Activated naive CD8-positive, alpha-beta T cell treated with anti-CD3 and anti-CD28 coated beads for 36 hours (primary cell): ENCODE measurements at regions not wholly inside any gene's neighbourhood (a gene's known extent, or its start where the extent isn't known, plus 50 kb on each side); places are given as distances from the start of the nearest gene placed in this dataset.

Source experiments
- DNase-seq: peaks from one replicate; pipeline ENCODE4 v3.0.0; 2021
- H3K27ac Mint-ChIP-seq: one replicate; pipeline ENCODE4 v1.8.0; 2022; ENCODE audit warnings: mild to moderate bottlenecking, moderate library complexity, mixed read lengths
- H3K27me3 Mint-ChIP-seq: one replicate; pipeline ENCODE4 v1.8.0; 2022; ENCODE audit warnings: mild to moderate bottlenecking, mixed read lengths
- H3K36me3 Mint-ChIP-seq: one replicate; pipeline ENCODE4 v1.8.0; 2021; ENCODE audit warnings: mild to moderate bottlenecking, mixed read lengths
- H3K4me1 Mint-ChIP-seq: one replicate; pipeline ENCODE4 v1.8.0; 2021; ENCODE audit warnings: mixed read lengths
- H3K4me3 Mint-ChIP-seq: one replicate; pipeline ENCODE4 v1.8.0; 2022; ENCODE audit warnings: mild to moderate bottlenecking, moderate library complexity, mixed read lengths
- H3K9me3 Mint-ChIP-seq: one replicate; pipeline ENCODE4 v1.8.0; 2022; ENCODE audit warnings: mixed read lengths

DNA sequence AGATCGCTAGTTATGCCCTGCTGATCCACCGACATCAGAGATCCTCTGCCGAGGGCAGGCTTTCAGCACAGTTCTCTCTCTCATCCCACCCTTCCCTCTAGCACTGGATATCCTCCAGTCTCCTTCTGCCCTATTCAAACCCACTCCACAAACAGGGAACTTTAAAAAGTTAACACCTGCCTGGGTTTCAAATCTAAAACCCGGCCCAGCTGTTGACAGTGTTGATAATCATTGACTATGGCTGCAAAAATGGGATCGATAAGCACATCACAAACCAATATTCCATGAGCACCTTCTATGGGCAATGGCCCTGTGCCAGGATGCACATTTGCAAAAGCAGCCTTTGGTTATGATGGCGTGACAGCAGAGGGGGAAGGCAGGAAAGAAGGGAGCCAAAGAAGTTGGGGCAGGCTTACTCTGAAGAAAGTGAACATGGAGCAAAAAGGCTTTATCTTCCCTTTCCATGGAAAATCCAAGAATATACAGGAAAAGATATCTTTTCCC is 482.3 kb upstream of the KLHL29 start:
- Mint-ChIP-seq H3K27ac (no peak overlapping the region), H3K4me1 (no peaks in the 10 kb centered on the region), H3K4me3 (no peak overlapping the region), H3K36me3 (no peaks in the 10 kb centered on the region), H3K27me3 (peaks cover 10% of the 10 kb centered on the region), H3K9me3 (no peaks in the 10 kb centered on the region)
- DNase-seq: no peak

GRCh38 chr2:22903616-22904015 is 481.4 kb upstream of the KLHL29 start:
- peaks cover 10% of the 10 kb centered on the region for H3K27me3 Mint-ChIP-seq
- H3K27ac Mint-ChIP-seq: no peak overlapping the region
- DNase-seq: no peak
- no peaks in the 10 kb centered on the region for H3K9me3 Mint-ChIP-seq
- no peak overlapping the region for H3K4me3 Mint-ChIP-seq
- no peaks in the 10 kb centered on the region for H3K4me1 Mint-ChIP-seq
- H3K36me3 Mint-ChIP-seq: no peaks in the 10 kb centered on the region

- Mint-ChIP-seq H3K4me1 (no peaks in the 10 kb centered on the region), H3K27ac (no peak overlapping the region), H3K4me3 (no peak overlapping the region), H3K27me3 (peaks cover 10% of the 10 kb centered on the region), H3K36me3 (no peaks in the 10 kb centered on the region), H3K9me3 (no peaks in the 10 kb centered on the region)
- peak; percentile 3 for DNase-seq
Observed at GRCh38 chr2:22904126-22904684, 480.8 kb upstream of the KLHL29 start.

DNA sequence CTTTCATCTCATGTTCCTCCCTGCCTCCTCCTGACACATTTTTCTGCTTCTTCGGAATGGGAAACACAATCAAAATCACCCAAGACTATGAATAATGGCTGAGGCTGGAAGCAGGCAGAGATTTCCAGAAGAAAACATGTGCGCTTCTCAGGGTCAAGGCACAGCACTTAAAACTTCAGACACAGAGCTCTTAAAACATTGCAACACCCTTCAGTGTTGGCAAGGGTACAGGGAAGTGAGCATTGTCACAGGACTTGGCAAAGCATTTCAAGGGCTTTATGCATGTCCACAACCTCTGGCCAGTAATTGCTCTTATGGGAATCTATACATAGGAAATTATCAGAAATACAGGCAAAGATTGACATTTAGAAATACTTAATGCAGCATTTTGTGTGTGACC is 477.6 kb upstream of the KLHL29 start:
- Mint-ChIP-seq H3K4me3 (no peak overlapping the region), H3K9me3 (no peaks in the 10 kb centered on the region), H3K36me3 (no peaks in the 10 kb centered on the region), H3K27ac (no peak overlapping the region), H3K4me1 (no peaks in the 10 kb centered on the region), H3K27me3 (peaks cover 10% of the 10 kb centered on the region)
- no peak for DNase-seq

- no peaks in the 10 kb centered on the region for H3K9me3 Mint-ChIP-seq
- H3K27me3 Mint-ChIP-seq: peaks cover 15% of the 10 kb centered on the region
- H3K4me3 Mint-ChIP-seq: no peak overlapping the region
- no peaks in the 10 kb centered on the region for H3K36me3 Mint-ChIP-seq
- no peak overlapping the region for H3K27ac Mint-ChIP-seq
- no peak for DNase-seq
- H3K4me1 Mint-ChIP-seq: no peaks in the 10 kb centered on the region
Observed at GRCh38 chr2:22912398-22912797, 472.6 kb upstream of the KLHL29 start.

- DNase-seq: no peak
- no peaks in the 10 kb centered on the region for H3K4me1 Mint-ChIP-seq
- H3K9me3 Mint-ChIP-seq: no peaks in the 10 kb centered on the region
- H3K4me3 Mint-ChIP-seq: no peak overlapping the region
- H3K27ac Mint-ChIP-seq: no peak overlapping the region
- H3K27me3 Mint-ChIP-seq: peaks cover 7% of the 10 kb centered on the region
- H3K36me3 Mint-ChIP-seq: no peaks in the 10 kb centered on the region
Observed at GRCh38 chr2:22929998-22930397, 455.0 kb upstream of the KLHL29 start.

DNA sequence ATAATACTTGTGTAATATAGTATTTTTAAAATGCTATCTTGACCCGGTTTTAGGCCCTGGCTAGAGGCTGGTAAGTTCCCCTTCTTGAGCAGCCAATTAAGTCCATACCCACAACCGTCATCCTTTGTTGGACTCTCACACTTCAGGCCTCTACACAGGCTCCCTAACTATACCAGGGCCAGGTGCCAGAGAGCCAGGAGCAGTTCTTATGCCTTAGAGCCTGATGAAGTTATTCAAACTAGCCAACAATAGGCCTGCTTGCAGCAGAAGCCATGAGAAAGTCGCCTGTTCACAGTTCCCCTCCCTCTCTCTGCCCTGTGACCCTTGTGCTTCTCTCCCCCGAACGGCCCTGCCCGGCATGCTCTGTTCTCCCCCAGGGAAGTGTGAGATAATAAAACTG is 454.2 kb upstream of the KLHL29 start:
- H3K9me3 Mint-ChIP-seq: no peaks in the 10 kb centered on the region
- no peak for DNase-seq
- H3K4me1 Mint-ChIP-seq: no peaks in the 10 kb centered on the region
- peaks cover 7% of the 10 kb centered on the region for H3K27me3 Mint-ChIP-seq
- H3K4me3 Mint-ChIP-seq: no peak overlapping the region
- H3K36me3 Mint-ChIP-seq: no peaks in the 10 kb centered on the region
- H3K27ac Mint-ChIP-seq: no peak overlapping the region

GRCh38 chr2:22932288-22932687 is 452.7 kb upstream of the KLHL29 start:
- Mint-ChIP-seq H3K9me3 (no peaks in the 10 kb centered on the region), H3K27ac (no peak overlapping the region), H3K4me3 (no peak overlapping the region), H3K27me3 (peaks cover 7% of the 10 kb centered on the region), H3K4me1 (no peaks in the 10 kb centered on the region), H3K36me3 (no peaks in the 10 kb centered on the region)
- no peak for DNase-seq

GRCh38 chr2:22934747-22935146 is 450.2 kb upstream of the KLHL29 start:
- Mint-ChIP-seq H3K4me1 (no peaks in the 10 kb centered on the region), H3K4me3 (no peak overlapping the region), H3K9me3 (no peaks in the 10 kb centered on the region), H3K27me3 (peaks cover 7% of the 10 kb centered on the region), H3K27ac (no peak overlapping the region), H3K36me3 (no peaks in the 10 kb centered on the region)
- no peak for DNase-seq

DNA sequence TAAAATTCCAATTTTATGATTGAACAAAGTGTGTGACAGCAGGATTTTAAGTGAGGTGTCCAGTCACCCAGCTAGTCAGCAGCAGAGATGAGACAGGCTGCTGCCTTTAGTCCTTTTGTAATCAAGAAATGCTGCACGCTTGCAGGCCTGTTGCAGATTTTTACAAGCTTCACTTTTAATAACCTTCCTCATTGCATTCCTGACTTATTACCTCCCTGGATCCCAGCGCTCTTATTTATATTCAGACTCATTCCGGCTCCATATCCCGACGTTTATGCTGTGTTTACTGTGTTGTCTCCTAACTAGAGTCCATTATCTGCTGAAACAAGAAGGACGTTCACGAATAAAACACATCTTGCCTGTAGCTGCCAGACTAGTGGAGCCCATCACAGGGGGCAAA is 442.5 kb upstream of the KLHL29 start:
- no peak overlapping the region for H3K27ac Mint-ChIP-seq
- no peaks in the 10 kb centered on the region for H3K4me1 Mint-ChIP-seq
- no peak for DNase-seq
- no peak overlapping the region for H3K4me3 Mint-ChIP-seq
- no peaks in the 10 kb centered on the region for H3K27me3 Mint-ChIP-seq
- no peaks in the 10 kb centered on the region for H3K36me3 Mint-ChIP-seq
- no peaks in the 10 kb centered on the region for H3K9me3 Mint-ChIP-seq

DNA sequence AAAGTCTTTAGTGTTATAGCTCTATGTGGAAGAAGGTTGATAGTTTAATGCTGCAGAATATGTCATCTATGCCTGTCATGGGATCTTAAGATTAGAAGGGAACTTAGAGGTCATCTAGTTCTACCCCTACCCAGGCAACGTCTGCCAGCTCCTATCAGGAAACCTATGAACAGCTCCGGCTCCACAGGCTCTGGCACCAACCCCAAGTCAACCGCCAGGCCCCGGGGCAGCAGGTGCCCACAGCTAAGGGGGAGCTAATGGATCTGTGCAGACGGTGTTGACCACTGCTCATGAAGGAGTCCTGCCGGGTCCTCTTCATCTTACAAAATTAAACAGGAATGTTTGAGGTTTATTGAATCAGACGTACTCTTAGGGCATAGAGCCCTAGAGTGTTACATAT is 440.8 kb upstream of the KLHL29 start:
- no peaks in the 10 kb centered on the region for H3K36me3 Mint-ChIP-seq
- peaks cover 4% of the 10 kb centered on the region for H3K27me3 Mint-ChIP-seq
- no peak for DNase-seq
- no peak overlapping the region for H3K4me3 Mint-ChIP-seq
- no peak overlapping the region for H3K27ac Mint-ChIP-seq
- H3K9me3 Mint-ChIP-seq: no peaks in the 10 kb centered on the region
- no peaks in the 10 kb centered on the region for H3K4me1 Mint-ChIP-seq

- no peak for DNase-seq
- H3K9me3 Mint-ChIP-seq: no peaks in the 10 kb centered on the region
- H3K27ac Mint-ChIP-seq: no peak overlapping the region
- H3K27me3 Mint-ChIP-seq: peaks cover 4% of the 10 kb centered on the region
- no peak overlapping the region for H3K4me3 Mint-ChIP-seq
- no peaks in the 10 kb centered on the region for H3K4me1 Mint-ChIP-seq
- H3K36me3 Mint-ChIP-seq: no peaks in the 10 kb centered on the region
Observed at GRCh38 chr2:22946553-22946952, 438.4 kb upstream of the KLHL29 start.

DNA sequence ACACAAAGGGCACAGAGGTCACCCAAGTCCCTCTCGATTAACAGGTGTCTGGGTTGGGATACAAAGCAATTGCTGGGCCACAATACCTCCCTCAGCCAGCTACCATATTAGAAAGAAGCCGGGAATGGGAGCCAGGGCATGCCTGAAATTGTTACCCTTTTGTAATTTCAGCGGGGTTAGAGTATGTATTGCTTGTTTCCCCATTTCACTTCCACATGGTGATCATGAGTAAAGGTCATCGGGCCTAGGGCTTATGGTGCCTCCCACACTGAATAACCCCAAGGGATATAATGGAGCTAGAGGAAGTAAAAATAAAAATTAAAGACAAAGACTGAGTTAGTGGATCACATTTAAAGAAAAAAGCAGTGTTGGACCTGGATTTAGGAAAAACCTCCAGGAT is 437.2 kb upstream of the KLHL29 start:
- Mint-ChIP-seq H3K27ac (no peak overlapping the region), H3K27me3 (peaks cover 4% of the 10 kb centered on the region), H3K4me1 (no peaks in the 10 kb centered on the region), H3K36me3 (no peaks in the 10 kb centered on the region), H3K9me3 (no peaks in the 10 kb centered on the region), H3K4me3 (no peak overlapping the region)
- DNase-seq: no peak

- no peak overlapping the region for H3K27ac Mint-ChIP-seq
- no peak overlapping the region for H3K4me3 Mint-ChIP-seq
- H3K27me3 Mint-ChIP-seq: peaks cover 4% of the 10 kb centered on the region
- no peaks in the 10 kb centered on the region for H3K4me1 Mint-ChIP-seq
- no peaks in the 10 kb centered on the region for H3K9me3 Mint-ChIP-seq
- no peaks in the 10 kb centered on the region for H3K36me3 Mint-ChIP-seq
- no peak for DNase-seq
Observed at GRCh38 chr2:22950431-22950830, 434.5 kb upstream of the KLHL29 start.

DNA sequence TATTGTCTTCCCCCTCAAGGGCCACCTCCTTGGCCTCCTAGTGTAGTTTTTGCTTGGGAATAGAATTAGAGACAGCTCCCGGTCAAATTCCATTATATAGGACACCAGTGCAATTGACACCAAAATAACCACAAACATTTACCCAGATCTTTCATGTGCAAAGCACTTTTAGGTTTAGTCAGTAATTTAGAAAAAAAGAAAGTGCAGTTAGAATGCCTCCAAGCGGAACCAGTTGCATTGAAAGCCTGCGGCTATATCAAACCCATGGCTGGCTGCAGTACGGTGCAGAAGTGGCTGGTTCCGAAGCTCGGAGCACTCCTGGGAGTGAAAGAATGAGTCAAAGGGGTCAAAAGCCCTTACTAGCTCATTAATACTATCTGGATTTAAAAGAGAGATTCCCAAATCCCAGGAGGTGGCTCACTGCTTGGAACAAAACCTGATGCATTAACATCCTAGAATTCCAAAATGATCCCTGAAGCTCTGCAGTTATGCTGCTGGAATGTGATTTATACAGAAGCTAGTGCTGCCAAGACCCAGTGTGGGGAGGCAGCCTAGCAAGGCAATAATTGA is 432.2 kb upstream of the KLHL29 start:
- H3K4me1 Mint-ChIP-seq: no peaks in the 10 kb centered on the region
- H3K9me3 Mint-ChIP-seq: no peaks in the 10 kb centered on the region
- no peak overlapping the region for H3K4me3 Mint-ChIP-seq
- no peak for DNase-seq
- H3K36me3 Mint-ChIP-seq: no peaks in the 10 kb centered on the region
- peaks cover 4% of the 10 kb centered on the region for H3K27me3 Mint-ChIP-seq
- no peak overlapping the region for H3K27ac Mint-ChIP-seq

GRCh38 chr2:22957446-22957845 is 427.5 kb upstream of the KLHL29 start:
- no peaks in the 10 kb centered on the region for H3K9me3 Mint-ChIP-seq
- H3K4me3 Mint-ChIP-seq: no peak overlapping the region
- H3K27me3 Mint-ChIP-seq: no peaks in the 10 kb centered on the region

More at GRCh38 chr2:22957446-22957845, 427.5 kb upstream of the KLHL29 start:
- DNase-seq: no peak
- Mint-ChIP-seq H3K4me1 (no peaks in the 10 kb centered on the region), H3K36me3 (no peaks in the 10 kb centered on the region), H3K27ac (no peak overlapping the region)
